WTC11 (cell line): ENCODE measurements at regions not wholly inside any gene's neighbourhood (a gene's known extent, or its start where the extent isn't known, plus 50 kb on each side); places are given as distances from the start of the nearest gene placed in this dataset.

Experiments used
- ATAC-seq: fragments of 200-7000 bp; cut with Tn5 transposase; 2 replicates; pipeline ENCODE4 v1.10.0; 2021; ENCODE audit warnings: mild to moderate bottlenecking, moderate library complexity
- CTCF ChIA-PET: fragments of 300-600 bp; sonication (Branson Sonifier 250); formaldehyde crosslinking; loops from one replicate; lab custom pipeline; 2021; ENCODE audit warnings: antibody characterized with exemption; lab: Charles Lee
- POLR2A ChIA-PET: fragments of 350-600 bp; sonication (Branson Sonifier 250); formaldehyde crosslinking; loops from one replicate; lab custom pipeline; 2021; ENCODE audit warnings: antibody characterized with exemption; lab: Charles Lee
- DNase-seq: peaks from one replicate; pipeline ENCODE4 v3.0.0; 2021; ENCODE audit warnings: low spot score
- H3K27ac Mint-ChIP-seq: 2 replicates; pipeline ENCODE4 v1.8.0; 2021; ENCODE audit warnings: mixed read lengths
- H3K27me3 Mint-ChIP-seq: 2 replicates; pipeline ENCODE4 v1.8.0; 2021; ENCODE audit warnings: low read depth, mild to moderate bottlenecking, moderate library complexity, mixed read lengths
- H3K36me3 Mint-ChIP-seq: 2 replicates; pipeline ENCODE4 v1.8.0; 2021; ENCODE audit warnings: mixed read lengths
- H3K4me1 Mint-ChIP-seq: 2 replicates; pipeline ENCODE4 v1.8.0; 2022; ENCODE audit warnings: mixed read lengths
- H3K4me3 Mint-ChIP-seq: 2 replicates; pipeline ENCODE4 v1.8.0; 2021; ENCODE audit warnings: mild to moderate bottlenecking, moderate library complexity, mixed read lengths
- H3K9me3 Mint-ChIP-seq: 2 replicates; pipeline ENCODE4 v1.8.0; 2021; ENCODE audit warnings: mixed read lengths
- AR ChIP-seq: fragments of 250-450 bp; sonication (Bioruptor Pico); IDR thresholded peaks from 2 replicates; pipeline ENCODE4 v1.9.0; 2021; ENCODE audit warnings: mild to moderate bottlenecking
- ATF1 ChIP-seq: sonication (generic); formaldehyde crosslinking; IDR thresholded peaks from 2 replicates; pipeline ENCODE4 v1.8.1; 2023; ENCODE audit warnings: mild to moderate bottlenecking, moderate library complexity, missing genetic modification reagents
- CREB1 ChIP-seq: sonication (generic); formaldehyde crosslinking; IDR thresholded peaks from 2 replicates; pipeline ENCODE4 v1.8.0; 2023; ENCODE audit warnings: mild to moderate bottlenecking, missing genetic modification reagents
- CREM ChIP-seq: sonication (generic); formaldehyde crosslinking; IDR thresholded peaks from 2 replicates; pipeline ENCODE4 v1.8.1; 2022; ENCODE audit warnings: mild to moderate bottlenecking, missing genetic modification reagents, moderate library complexity
- ELF4 ChIP-seq: sonication (generic); formaldehyde crosslinking; IDR thresholded peaks from 2 replicates; pipeline ENCODE4 v1.8.1; 2022; ENCODE audit warnings: low read depth, mild to moderate bottlenecking, moderate library complexity, missing genetic modification reagents
- GTF2I ChIP-seq: fragments of 250-450 bp; sonication (Bioruptor Pico); conservative IDR thresholded peaks from 2 replicates; pipeline ENCODE4 v1.4.0; 2021; ENCODE audit warnings: mild to moderate bottlenecking
- IRF1 ChIP-seq: sonication (generic); formaldehyde crosslinking; IDR thresholded peaks from 2 replicates; pipeline ENCODE4 v1.8.0; 2023; ENCODE audit warnings: missing genetic modification reagents
- JAZF1 ChIP-seq: fragments of 250-450 bp; sonication (Bioruptor Pico); IDR thresholded peaks from 2 replicates; pipeline ENCODE4 v1.9.0; 2021; ENCODE audit warnings: moderate library complexity, mild to moderate bottlenecking, inconsistent platforms
- JUN ChIP-seq: sonication (generic); formaldehyde crosslinking; IDR thresholded peaks from 2 replicates; pipeline ENCODE4 v1.8.0; 2023; ENCODE audit warnings: mild to moderate bottlenecking, missing genetic modification reagents
- KAT7 ChIP-seq: sonication (generic); formaldehyde crosslinking; IDR thresholded peaks from 2 replicates; pipeline ENCODE4 v1.8.1; 2023; ENCODE audit warnings: missing genetic modification reagents, mild to moderate bottlenecking, borderline replicate concordance
- NR1H2 ChIP-seq: sonication (generic); formaldehyde crosslinking; IDR thresholded peaks from 2 replicates; pipeline ENCODE4 v1.9.0; 2021; ENCODE audit warnings: mild to moderate bottlenecking, moderate library complexity, missing genetic modification reagents
- PRDM15 ChIP-seq: sonication (generic); formaldehyde crosslinking; IDR thresholded peaks from 2 replicates; pipeline ENCODE4 v1.8.0; 2022; ENCODE audit warnings: missing genetic modification reagents
- RORB ChIP-seq: fragments of 250-450 bp; sonication (Bioruptor Pico); IDR thresholded peaks from 2 replicates; pipeline ENCODE4 v1.9.0; 2021; ENCODE audit warnings: mild to moderate bottlenecking
- USF2 ChIP-seq: sonication (generic); formaldehyde crosslinking; IDR thresholded peaks from 2 replicates; pipeline ENCODE4 v1.8.1; 2023; ENCODE audit warnings: mild to moderate bottlenecking, missing genetic modification reagents, moderate library complexity
- ZBTB43 ChIP-seq: sonication (generic); formaldehyde crosslinking; IDR thresholded peaks from 2 replicates; pipeline ENCODE4 v1.8.1; 2023; ENCODE audit warnings: mild to moderate bottlenecking, missing genetic modification reagents
- ZNF317 ChIP-seq: sonication (generic); formaldehyde crosslinking; IDR thresholded peaks from 2 replicates; pipeline ENCODE4 v1.8.1; 2023; ENCODE audit warnings: low read depth, mild to moderate bottlenecking, moderate library complexity, missing genetic modification reagents, borderline replicate concordance
- ZNF396 ChIP-seq: fragments of 250-450 bp; sonication (Bioruptor Pico); IDR thresholded peaks from 2 replicates; pipeline ENCODE4 v1.8.0; 2021; ENCODE audit warnings: mild to moderate bottlenecking, moderate library complexity, borderline replicate concordance
- ZNF423 ChIP-seq: fragments of 250-450 bp; sonication (Bioruptor Pico); IDR thresholded peaks from 2 replicates; pipeline ENCODE4 v2.1.2; 2022; ENCODE audit warnings: mild to moderate bottlenecking, moderate library complexity
- ZNF425 ChIP-seq: fragments of 250-450 bp; sonication (Bioruptor Pico); conservative IDR thresholded peaks from 2 replicates; pipeline ENCODE4 v1.9.0; 2021; ENCODE audit warnings: mild to moderate bottlenecking

GRCh38 chr10:113993489-113993991, 50.1 kb upstream of the ADRB1 start:
- Mint-ChIP-seq H3K4me1 (peaks cover 7% of the 10 kb centered on the region; the same call in 1 of the 2 replicates), H3K27me3 (0 out of 2 replicates have a peak, but pooled peaks cover 4% of the 10 kb centered on the region)

More at GRCh38 chr10:113993489-113993991, 50.1 kb upstream of the ADRB1 start:
- no peak overlapping the region for H3K4me3 Mint-ChIP-seq
- no peaks in the 10 kb centered on the region for H3K36me3 Mint-ChIP-seq
- no peak for ATAC-seq
- POLR2A ChIA-PET = no interaction called here
- H3K27ac Mint-ChIP-seq = no peak overlapping the region
- TF ChIP-seq ZNF317 = no peak
- no peak for TF ChIP-seq IRF1 (CRISPR knock-in tag)
- no peak for TF ChIP-seq JUN (CRISPR knock-in tag)
- TF ChIP-seq ELF4 (CRISPR knock-in tag) = no peak
- no peak for TF ChIP-seq ZNF396 (CRISPR knock-in tag)
- no peak for TF ChIP-seq CREM (CRISPR knock-in tag)
- TF ChIP-seq ZBTB43 (CRISPR knock-in tag) = no peak
- no peak for TF ChIP-seq JAZF1
- no peak for TF ChIP-seq NR1H2 (CRISPR knock-in tag)
- no peak for TF ChIP-seq PRDM15 (CRISPR knock-in tag)
- no peak for TF ChIP-seq GTF2I
- TF ChIP-seq ZNF425 = no peak
- no peak for TF ChIP-seq AR (CRISPR knock-in tag)
- no peak for TF ChIP-seq USF2 (CRISPR knock-in tag)
- no peak for TF ChIP-seq RORB
- TF ChIP-seq ZNF423 (CRISPR knock-in tag) = no peak
- no peak for TF ChIP-seq ATF1
- no peak for TF ChIP-seq KAT7 (CRISPR knock-in tag)
- no peak for TF ChIP-seq CREB1 (CRISPR knock-in tag)
- TF ChIP-seq, all 79 proteins: peak for 0
- CTCF ChIA-PET = no interaction called here
- H3K9me3 Mint-ChIP-seq = no peaks in the 10 kb centered on the region
- DNase-seq = no peak
